Thyroid gland (tissue), 4 donors: ENCODE measurements at regions not wholly inside any gene's neighbourhood (a gene's known extent, or its start where the extent isn't known, plus 50 kb on each side); places are given as distances from the start of the nearest gene placed in this dataset.

Experiments used
- DNase-seq, 2 donors: peaks; one replicate each; pipeline ENCODE4 v3.0.0-alpha.2; 2019
- H3K27ac ChIP-seq, 3 donors: fragments of 200-600 bp; sonication (generic); 1 replicate in 2 of 3; 2 replicates in 1 of 3; pipeline ENCODE4 v1.5.1; 2016 to 2019; ENCODE audit warnings: mild to moderate bottlenecking in 1 of 3, moderate library complexity in 1 of 3
- H3K27me3 ChIP-seq: fragments of 200-600 bp; sonication (generic); one replicate; pipeline ENCODE4 v1.5.1; 2019
- H3K36me3 ChIP-seq, 2 donors: fragments of 200-600 bp; sonication (generic); one replicate each; pipeline ENCODE4 v1.5.1; 2016 to 2019
- H3K4me1 ChIP-seq, 2 donors: fragments of 200-600 bp; sonication (generic); one replicate each; pipeline ENCODE4 v1.5.1; 2017 to 2019
- H3K4me3 ChIP-seq, 3 donors: fragments of 200-600 bp; sonication (generic); replicated peaks in 1 of 3; 1 replicate in 2 of 3; 2 replicates in 1 of 3; pipeline ENCODE4 v1.5.1; 2016; ENCODE audit warnings: mild to moderate bottlenecking in 1 of 3
- H3K9me3 ChIP-seq: fragments of 200-600 bp; sonication (generic); one replicate; pipeline ENCODE4 v1.5.1; 2017
- CTCF ChIP-seq, 6 experiments: fragments of 200-600 bp in 3 of 6; fragments of 450-650 bp in 3 of 6; sonication (generic) in 3 of 6; IDR thresholded peaks; one replicate each; pipeline ENCODE4 v1.5.1; 2016 to 2019; ENCODE audit warnings: antibody characterized with exemption in 6 of 6, mild to moderate bottlenecking in 2 of 6, inconsistent platforms in 1 of 6, moderate library complexity in 1 of 6
- POLR2A ChIP-seq, 2 donors: fragments of 450-650 bp; IDR thresholded peaks; one replicate each; pipeline ENCODE4 v1.6.1; 2017; ENCODE audit warnings: antibody characterized with exemption in 2 of 2, mild to moderate bottlenecking in 2 of 2, moderate library complexity in 1 of 2
- WGBS, 2 donors: methylation state at CpG; one replicate each; pipeline ENCODE4 v1.1.5; 2017; 5-methylcytosine and 5-hydroxymethylcytosine counted together
- intact Hi-C: fragments of 100-400 bp; cut with DNase I; formaldehyde crosslinking; loops from one replicate; pipeline ENCODE4 v1.15.1; 2023

- Histone ChIP-seq H3K9me3 (no peaks in the 10 kb centered on the region), H3K27ac (no peak overlapping the region), H3K36me3 (no peaks in the 10 kb centered on the region), H3K27me3 (no peaks in the 10 kb centered on the region), H3K4me3 (no peak overlapping the region), H3K4me1 (peaks cover 13 to 25% of the 10 kb centered on the region in 2 donors)
- intact Hi-C loops = no loop called here
- WGBS, 2 donors = 74 to 78% methylated on average over 5 of the region's 5 CpGs
- TF ChIP-seq POLR2A (IDR thresholded peaks at IDR 0.05) (no peak), CTCF (IDR thresholded peaks at IDR 0.05) (no peak)
- no peak for DNase-seq
Measured at GRCh38 chr13:59534806-59535205, 628.9 kb downstream of the DIAPH3 start.

- H3K9me3 ChIP-seq = no peaks in the 10 kb centered on the region
- no peak overlapping the region for H3K27ac ChIP-seq
- no peaks in the 10 kb centered on the region for H3K4me1 ChIP-seq
- no peak overlapping the region for H3K4me3 ChIP-seq
- H3K27me3 ChIP-seq = no peaks in the 10 kb centered on the region
- no peaks in the 10 kb centered on the region for H3K36me3 ChIP-seq
- DNase-seq = no peak
- intact Hi-C loops = no loop called here
- 94% methylated on average over 3 of the region's 3 CpGs; no CpG with 5 or more reads in 1 of the 2 donors for WGBS, 2 donors
- no peak for TF ChIP-seq CTCF (IDR thresholded peaks at IDR 0.05)
- no peak for TF ChIP-seq POLR2A (IDR thresholded peaks at IDR 0.05)
Measured at GRCh38 chr13:59537500-59537899, 626.2 kb downstream of the DIAPH3 start.

GRCh38 chr13:59538512-59538911 lies 625.2 kb downstream of the DIAPH3 start:
- H3K9me3 ChIP-seq = no peaks in the 10 kb centered on the region
- no peak for DNase-seq
- H3K27ac ChIP-seq = no peak overlapping the region
- 50 to 74% methylated on average over 2 to 3 of the region's 3 CpGs for WGBS, 2 donors
- H3K27me3 ChIP-seq = no peaks in the 10 kb centered on the region
- no peaks in the 10 kb centered on the region for H3K36me3 ChIP-seq
- intact Hi-C loops = no loop called here
- H3K4me3 ChIP-seq = no peak overlapping the region
- no peak for TF ChIP-seq POLR2A (IDR thresholded peaks at IDR 0.05)
- no peak for TF ChIP-seq CTCF (IDR thresholded peaks at IDR 0.05)
- H3K4me1 ChIP-seq = no peaks in the 10 kb centered on the region

GRCh38 chr13:59542303-59542702 lies 621.4 kb downstream of the DIAPH3 start:
- no peak for TF ChIP-seq CTCF (IDR thresholded peaks at IDR 0.05)
- no peak for TF ChIP-seq POLR2A (IDR thresholded peaks at IDR 0.05)

GRCh38 chr13:59543418-59543817 lies 620.3 kb downstream of the DIAPH3 start:
- H3K9me3 ChIP-seq = no peaks in the 10 kb centered on the region
- TF ChIP-seq CTCF (IDR thresholded peaks at IDR 0.05) (no peak), POLR2A (IDR thresholded peaks at IDR 0.05) (no peak)
- H3K27ac ChIP-seq = no peak overlapping the region
- H3K4me3 ChIP-seq = no peak overlapping the region
- no peaks in the 10 kb centered on the region for H3K4me1 ChIP-seq
- no peaks in the 10 kb centered on the region for H3K27me3 ChIP-seq
- no peaks in the 10 kb centered on the region for H3K36me3 ChIP-seq
- no peak for DNase-seq
- WGBS, 2 donors = 94 to 95% methylated on average over 1 of the region's 1 CpG
- intact Hi-C loops = no loop called here

More at GRCh38 chr13:59542303-59542702, 621.4 kb downstream of the DIAPH3 start:
- H3K27ac ChIP-seq = no peak overlapping the region
- intact Hi-C loops = no loop called here
- H3K9me3 ChIP-seq = no peaks in the 10 kb centered on the region
- H3K36me3 ChIP-seq = no peaks in the 10 kb centered on the region
- DNase-seq = no peak
- no peak overlapping the region for H3K4me3 ChIP-seq
- no peaks in the 10 kb centered on the region for H3K27me3 ChIP-seq
- no peaks in the 10 kb centered on the region for H3K4me1 ChIP-seq
